BJ (cell line): ENCODE measurements at regions not wholly inside any gene's neighbourhood (a gene's known extent, or its start where the extent isn't known, plus 50 kb on each side); places are given as distances from the start of the nearest gene placed in this dataset.

Experiments used
- CTCF ChIA-PET: fragments of 350-600 bp; formaldehyde crosslinking; extraction: SDS; loops from one replicate; lab custom pipeline; 2021; ENCODE audit warnings: antibody characterized with exemption, inconsistent platforms; lab: Yijun Ruan, JAX
- POLR2A ChIA-PET: fragments of 300-600 bp; sonication (Branson Sonifier 250); formaldehyde crosslinking; extraction: SDS; loops from one replicate; lab custom pipeline; 2021; ENCODE audit warnings: antibody characterized with exemption; lab: Charles Lee
- DNase-seq: peaks from one replicate; pipeline ENCODE4 v3.0.0-alpha.2; 2011; ENCODE audit warnings: low read depth
- H3K27me3 ChIP-seq: 2 replicates; pipeline ENCODE4 v1.6.0; 2011; ENCODE audit warnings: low read length; ENCODE audit not compliant: control insufficient read depth, insufficient read depth
- H3K36me3 ChIP-seq: 2 replicates; pipeline ENCODE4 v1.5.1; 2011; ENCODE audit warnings: low read length; ENCODE audit not compliant: control insufficient read depth, insufficient read depth
- H3K4me3 ChIP-seq: 2 replicates; pipeline ENCODE4 v1.5.1; 2011; ENCODE audit warnings: low read depth, mild to moderate bottlenecking, control low read depth, low read length
- TF ChIP-seq, protein P1 (sequence below): IDR thresholded peaks from 2 replicates; pipeline ENCODE4 v1.5.1; 2011; ENCODE audit warnings: low read depth, mild to moderate bottlenecking, control low read depth, inconsistent platforms, low read length, moderate library complexity; ENCODE audit not compliant: insufficient read depth

DNA sequence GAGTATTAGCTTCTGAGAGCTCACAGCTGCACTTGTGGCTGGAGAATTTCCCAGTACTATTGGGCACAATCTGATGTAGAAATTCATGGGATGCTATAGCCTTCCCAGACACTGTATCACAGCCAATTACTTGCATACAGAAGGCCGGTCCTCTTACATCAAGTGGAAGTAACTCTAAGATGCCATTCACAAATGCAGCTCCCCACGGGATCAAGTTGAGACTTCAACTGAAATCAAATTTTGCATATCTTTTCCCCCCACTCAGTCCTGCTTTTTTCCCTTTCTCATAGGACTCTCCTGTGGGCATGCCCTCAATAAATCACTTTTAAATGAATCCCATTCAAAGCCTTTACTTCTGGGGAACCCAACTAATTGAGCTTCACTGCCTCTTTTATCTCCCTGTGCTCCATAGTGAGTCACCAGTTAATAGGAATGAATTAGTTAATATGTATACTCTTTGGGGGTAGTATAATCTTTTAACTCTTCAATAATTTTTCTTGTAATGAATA lies 1970.8 kb downstream of the OLFM4 start:
- H3K36me3 ChIP-seq = no peaks in the 10 kb centered on the region
- CTCF ChIA-PET = no interaction called here
- TF ChIP-seq, protein P1, sequence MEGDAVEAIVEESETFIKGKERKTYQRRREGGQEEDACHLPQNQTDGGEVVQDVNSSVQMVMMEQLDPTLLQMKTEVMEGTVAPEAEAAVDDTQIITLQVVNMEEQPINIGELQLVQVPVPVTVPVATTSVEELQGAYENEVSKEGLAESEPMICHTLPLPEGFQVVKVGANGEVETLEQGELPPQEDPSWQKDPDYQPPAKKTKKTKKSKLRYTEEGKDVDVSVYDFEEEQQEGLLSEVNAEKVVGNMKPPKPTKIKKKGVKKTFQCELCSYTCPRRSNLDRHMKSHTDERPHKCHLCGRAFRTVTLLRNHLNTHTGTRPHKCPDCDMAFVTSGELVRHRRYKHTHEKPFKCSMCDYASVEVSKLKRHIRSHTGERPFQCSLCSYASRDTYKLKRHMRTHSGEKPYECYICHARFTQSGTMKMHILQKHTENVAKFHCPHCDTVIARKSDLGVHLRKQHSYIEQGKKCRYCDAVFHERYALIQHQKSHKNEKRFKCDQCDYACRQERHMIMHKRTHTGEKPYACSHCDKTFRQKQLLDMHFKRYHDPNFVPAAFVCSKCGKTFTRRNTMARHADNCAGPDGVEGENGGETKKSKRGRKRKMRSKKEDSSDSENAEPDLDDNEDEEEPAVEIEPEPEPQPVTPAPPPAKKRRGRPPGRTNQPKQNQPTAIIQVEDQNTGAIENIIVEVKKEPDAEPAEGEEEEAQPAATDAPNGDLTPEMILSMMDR = no peak
- POLR2A ChIA-PET = no interaction called here
- H3K27me3 ChIP-seq = no peaks in the 10 kb centered on the region
- DNase-seq = no peak
- H3K4me3 ChIP-seq = no peak overlapping the region

GRCh38 chr13:55000043-55000442 lies 1971.4 kb downstream of the OLFM4 start:
- POLR2A ChIA-PET = no interaction called here
- no peaks in the 10 kb centered on the region for H3K36me3 ChIP-seq
- no peak overlapping the region for H3K4me3 ChIP-seq
- CTCF ChIA-PET = no interaction called here
- no peaks in the 10 kb centered on the region for H3K27me3 ChIP-seq
- TF ChIP-seq, protein P1 = no peak
- DNase-seq = no peak

- ChIA-PET CTCF (no interaction called here), POLR2A (no interaction called here)
- Histone ChIP-seq H3K27me3 (no peaks in the 10 kb centered on the region), H3K4me3 (no peak overlapping the region), H3K36me3 (no peaks in the 10 kb centered on the region)
- DNase-seq = no peak
- TF ChIP-seq, protein P1 = no peak
These were observed 1972.2 kb downstream of the OLFM4 start for GRCh38 chr13:55000844-55001243.

- TF ChIP-seq, protein P1 = no peak
- ChIA-PET POLR2A (no interaction called here), CTCF (no interaction called here)
- Histone ChIP-seq H3K4me3 (no peak overlapping the region), H3K36me3 (no peaks in the 10 kb centered on the region), H3K27me3 (no peaks in the 10 kb centered on the region)
- DNase-seq = no peak
These were observed 1973.3 kb downstream of the OLFM4 start for GRCh38 chr13:55001881-55002280.

- CTCF ChIA-PET = no interaction called here
These were observed 1979.1 kb downstream of the OLFM4 start for GRCh38 chr13:55007681-55008080.

More at GRCh38 chr13:55007681-55008080, 1979.1 kb downstream of the OLFM4 start:
- H3K4me3 ChIP-seq = no peak overlapping the region
- no peaks in the 10 kb centered on the region for H3K27me3 ChIP-seq
- POLR2A ChIA-PET = no interaction called here
- DNase-seq = no peak
- H3K36me3 ChIP-seq = no peaks in the 10 kb centered on the region
- TF ChIP-seq, protein P1 = no peak
